Muscle layer of duodenum (tissue), 2 donors: ENCODE measurements at regions not wholly inside any gene's neighbourhood (a gene's known extent, or its start where the extent isn't known, plus 50 kb on each side); places are given as distances from the start of the nearest gene placed in this dataset.

Source experiments
- H3K27ac ChIP-seq: one replicate; pipeline ENCODE4 v1.7.0; 2013; ENCODE audit warnings: mild to moderate bottlenecking, low read length
- H3K27me3 ChIP-seq: one replicate; pipeline ENCODE4 v1.7.0; 2013; ENCODE audit warnings: low read depth, mild to moderate bottlenecking, control low read depth, low read length
- H3K36me3 ChIP-seq, 2 donors: one replicate each; pipeline ENCODE4 v1.7.0; 2013; ENCODE audit warnings: low read length in 2 of 2, control low read depth in 1 of 2, mild to moderate bottlenecking in 1 of 2; ENCODE audit not compliant: insufficient read depth in 2 of 2, control insufficient read depth in 1 of 2
- H3K4me1 ChIP-seq, 2 donors: one replicate each; pipeline ENCODE4 v1.7.0; 2013; ENCODE audit warnings: low read length in 2 of 2, mild to moderate bottlenecking in 2 of 2, control low read depth in 1 of 2, moderate library complexity in 1 of 2; ENCODE audit not compliant: insufficient read depth in 2 of 2, control insufficient read depth in 1 of 2
- H3K4me3 ChIP-seq, 2 donors: one replicate each; pipeline ENCODE4 v1.7.0; 2013; ENCODE audit warnings: low read length in 2 of 2, low read depth in 1 of 2, mild to moderate bottlenecking in 1 of 2
- H3K9me3 ChIP-seq, 2 donors: one replicate each; pipeline ENCODE4 v1.7.0; 2013; ENCODE audit warnings: low read length in 2 of 2, control low read depth in 1 of 2, mild to moderate bottlenecking in 1 of 2; ENCODE audit not compliant: control insufficient read depth in 1 of 2
- donor health status: healthy.

GRCh38 chr18:10297086-10297485, 157.3 kb upstream of the APCDD1 start:
- Histone ChIP-seq H3K9me3 (no peaks in the 10 kb centered on the region), H3K4me3 (no peak overlapping the region), H3K36me3 (no peaks in the 10 kb centered on the region), H3K27me3 (no peaks in the 10 kb centered on the region), H3K27ac (no peak overlapping the region), H3K4me1 (no peaks in the 10 kb centered on the region)

- H3K4me1 ChIP-seq = no peaks in the 10 kb centered on the region
- no peaks in the 10 kb centered on the region for H3K9me3 ChIP-seq
- no peak overlapping the region for H3K4me3 ChIP-seq
- no peak overlapping the region for H3K27ac ChIP-seq
- H3K36me3 ChIP-seq = no peaks in the 10 kb centered on the region
- no peaks in the 10 kb centered on the region for H3K27me3 ChIP-seq
Observed at GRCh38 chr18:10298346-10298745, 156.1 kb upstream of the APCDD1 start.

GRCh38 chr18:10299643-10300042, 154.8 kb upstream of the APCDD1 start:
- no peaks in the 10 kb centered on the region for H3K36me3 ChIP-seq
- no peaks in the 10 kb centered on the region for H3K4me1 ChIP-seq
- H3K27me3 ChIP-seq = no peaks in the 10 kb centered on the region
- H3K27ac ChIP-seq = no peak overlapping the region
- no peak overlapping the region for H3K4me3 ChIP-seq
- H3K9me3 ChIP-seq = no peaks in the 10 kb centered on the region

- no peaks in the 10 kb centered on the region for H3K9me3 ChIP-seq
- H3K4me3 ChIP-seq = no peak overlapping the region
Observed at GRCh38 chr18:10300739-10301138, 153.7 kb upstream of the APCDD1 start.

GRCh38 chr18:10301831-10302483, 152.5 kb upstream of the APCDD1 start:
- Histone ChIP-seq H3K27me3 (no peaks in the 10 kb centered on the region), H3K36me3 (no peaks in the 10 kb centered on the region), H3K27ac (no peak overlapping the region), H3K4me3 (no peak overlapping the region), H3K4me1 (no peaks in the 10 kb centered on the region), H3K9me3 (no peaks in the 10 kb centered on the region)

More at GRCh38 chr18:10300739-10301138, 153.7 kb upstream of the APCDD1 start:
- H3K27me3 ChIP-seq = no peaks in the 10 kb centered on the region
- H3K27ac ChIP-seq = no peak overlapping the region
- no peaks in the 10 kb centered on the region for H3K4me1 ChIP-seq
- no peaks in the 10 kb centered on the region for H3K36me3 ChIP-seq

GRCh38 chr18:10303171-10303570, 151.3 kb upstream of the APCDD1 start:
- no peaks in the 10 kb centered on the region for H3K9me3 ChIP-seq
- no peaks in the 10 kb centered on the region for H3K4me1 ChIP-seq
- no peaks in the 10 kb centered on the region for H3K36me3 ChIP-seq
- no peaks in the 10 kb centered on the region for H3K27me3 ChIP-seq
- H3K4me3 ChIP-seq = no peak overlapping the region
- no peak overlapping the region for H3K27ac ChIP-seq

- no peaks in the 10 kb centered on the region for H3K4me1 ChIP-seq
- H3K36me3 ChIP-seq = no peaks in the 10 kb centered on the region
- no peaks in the 10 kb centered on the region for H3K9me3 ChIP-seq
- no peaks in the 10 kb centered on the region for H3K27me3 ChIP-seq
- H3K4me3 ChIP-seq = no peak overlapping the region
- no peak overlapping the region for H3K27ac ChIP-seq
Observed at GRCh38 chr18:10304853-10305252, 149.6 kb upstream of the APCDD1 start.

GRCh38 chr18:10306779-10307178, 147.7 kb upstream of the APCDD1 start:
- Histone ChIP-seq H3K36me3 (no peaks in the 10 kb centered on the region), H3K27ac (no peak overlapping the region), H3K4me1 (no peaks in the 10 kb centered on the region), H3K27me3 (no peaks in the 10 kb centered on the region), H3K9me3 (no peaks in the 10 kb centered on the region), H3K4me3 (no peak overlapping the region)

- Histone ChIP-seq H3K27me3 (no peaks in the 10 kb centered on the region), H3K9me3 (no peaks in the 10 kb centered on the region), H3K27ac (no peak overlapping the region), H3K4me3 (no peak overlapping the region), H3K36me3 (no peaks in the 10 kb centered on the region), H3K4me1 (no peaks in the 10 kb centered on the region)
Observed at GRCh38 chr18:10308154-10308553, 146.3 kb upstream of the APCDD1 start.

GRCh38 chr18:10310626-10311025, 143.8 kb upstream of the APCDD1 start:
- Histone ChIP-seq H3K27me3 (no peaks in the 10 kb centered on the region), H3K9me3 (no peaks in the 10 kb centered on the region), H3K4me1 (no peaks in the 10 kb centered on the region), H3K4me3 (no peak overlapping the region), H3K27ac (no peak overlapping the region), H3K36me3 (no peaks in the 10 kb centered on the region)

GRCh38 chr18:10312326-10313015, 142.0 kb upstream of the APCDD1 start:
- Histone ChIP-seq H3K4me1 (no peaks in the 10 kb centered on the region), H3K4me3 (no peak overlapping the region)

GRCh38 chr18:10313016-10313342, 141.5 kb upstream of the APCDD1 start:
- Histone ChIP-seq H3K9me3 (no peaks in the 10 kb centered on the region), H3K4me1 (no peaks in the 10 kb centered on the region), H3K4me3 (no peak overlapping the region), H3K27ac (no peak overlapping the region), H3K36me3 (no peaks in the 10 kb centered on the region), H3K27me3 (no peaks in the 10 kb centered on the region)

More at GRCh38 chr18:10312326-10313015, 142.0 kb upstream of the APCDD1 start:
- no peak overlapping the region for H3K27ac ChIP-seq
- no peaks in the 10 kb centered on the region for H3K36me3 ChIP-seq
- no peaks in the 10 kb centered on the region for H3K27me3 ChIP-seq
- H3K9me3 ChIP-seq = no peaks in the 10 kb centered on the region
